Calu3 (cell line): ENCODE measurements at regions not wholly inside any gene's neighbourhood (a gene's known extent, or its start where the extent isn't known, plus 50 kb on each side); places are given as distances from the start of the nearest gene placed in this dataset.

Experiments used
- BruUV-seq: library from RNA; stranded (reverse); fragments of 400-500 nt; replicated peaks from 2 replicates; lab custom pipeline; 2021; lab: Mats Ljungman, UMichigan
- CTCF ChIA-PET: fragments of 300-600 bp; sonication (Branson Sonifier 250); formaldehyde crosslinking; loops from one replicate; lab custom pipeline; 2022; ENCODE audit warnings: antibody characterized with exemption; lab: Charles Lee
- DNase-seq: peaks from one replicate; pipeline ENCODE4 v3.0.0; 2022
- H3K27ac Mint-ChIP-seq: one replicate; pipeline ENCODE4 v1.8.0; 2022; ENCODE audit warnings: mixed read lengths; ENCODE audit not compliant: unreplicated experiment
- H3K27me3 Mint-ChIP-seq: one replicate; pipeline ENCODE4 v1.8.0; 2022; ENCODE audit warnings: mixed read lengths; ENCODE audit not compliant: unreplicated experiment
- H3K36me3 Mint-ChIP-seq: one replicate; pipeline ENCODE4 v1.8.0; 2022; ENCODE audit warnings: mild to moderate bottlenecking, moderate library complexity, mixed read lengths; ENCODE audit not compliant: insufficient read depth, unreplicated experiment
- H3K4me1 Mint-ChIP-seq: one replicate; pipeline ENCODE4 v1.8.0; 2022; ENCODE audit warnings: mild to moderate bottlenecking, low read depth, mixed read lengths; ENCODE audit not compliant: unreplicated experiment
- H3K4me3 Mint-ChIP-seq: one replicate; pipeline ENCODE4 v1.8.0; 2022; ENCODE audit warnings: mild to moderate bottlenecking, low read depth, moderate library complexity, mixed read lengths; ENCODE audit not compliant: unreplicated experiment
- H3K9me3 Mint-ChIP-seq: one replicate; pipeline ENCODE4 v1.8.0; 2022; ENCODE audit warnings: low read depth, mixed read lengths; ENCODE audit not compliant: unreplicated experiment
- CTCF ChIP-seq: fragments of 200-600 bp; IDR thresholded peaks from one replicate; pipeline ENCODE4 v1.8.0; 2022; ENCODE audit warnings: antibody characterized with exemption; ENCODE audit not compliant: unreplicated experiment
- intact Hi-C: fragments of 100-400 bp; cut with micrococcal nuclease; formaldehyde crosslinking; loops from one replicate; pipeline ENCODE4 v1.10.0; 2022; ENCODE audit not compliant: unreplicated experiment

GRCh38 chr2:187230088-187230487 is 218.0 kb downstream of the CALCRL start:
- H3K4me1 Mint-ChIP-seq: no peaks in the 10 kb centered on the region
- no peak overlapping the region for H3K4me3 Mint-ChIP-seq
- TF ChIP-seq CTCF: no peak
- H3K9me3 Mint-ChIP-seq: no peaks in the 10 kb centered on the region
- CTCF ChIA-PET: no interaction called here
- H3K36me3 Mint-ChIP-seq: no peaks in the 10 kb centered on the region
- intact Hi-C loops: no loop called here
- no peak overlapping the region for H3K27ac Mint-ChIP-seq
- H3K27me3 Mint-ChIP-seq: no peaks in the 10 kb centered on the region
- BruUV-seq: no TSS peak
- DNase-seq: no peak

- H3K4me3 Mint-ChIP-seq: no peak overlapping the region
- no peak for TF ChIP-seq CTCF
- H3K4me1 Mint-ChIP-seq: no peaks in the 10 kb centered on the region
- no peaks in the 10 kb centered on the region for H3K9me3 Mint-ChIP-seq
- intact Hi-C loops: no loop called here
- H3K27ac Mint-ChIP-seq: no peak overlapping the region
- no peaks in the 10 kb centered on the region for H3K27me3 Mint-ChIP-seq
- no peak for DNase-seq
- CTCF ChIA-PET: interaction anchor here (0.9 kb wide), 1 partner anchor 90 kb away, joined by 3 read pairs; no protein-coding TSS in a partner anchor
- no peaks in the 10 kb centered on the region for H3K36me3 Mint-ChIP-seq
- BruUV-seq: no TSS peak
Measured at GRCh38 chr2:187228986-187229385, 219.1 kb downstream of the CALCRL start.

- no peaks in the 10 kb centered on the region for H3K36me3 Mint-ChIP-seq
- CTCF ChIA-PET: no interaction called here
- no peaks in the 10 kb centered on the region for H3K4me1 Mint-ChIP-seq
- no peaks in the 10 kb centered on the region for H3K27me3 Mint-ChIP-seq
- no peak overlapping the region for H3K27ac Mint-ChIP-seq
- no peak for DNase-seq
- no TSS peak for BruUV-seq
- no peak for TF ChIP-seq CTCF
- intact Hi-C loops: no loop called here
- H3K9me3 Mint-ChIP-seq: peaks cover 8% of the 10 kb centered on the region
- H3K4me3 Mint-ChIP-seq: no peak overlapping the region
Measured at GRCh38 chr2:187224989-187225388, 223.1 kb downstream of the CALCRL start.

- Mint-ChIP-seq H3K27me3 (no peaks in the 10 kb centered on the region), H3K4me3 (no peak overlapping the region), H3K36me3 (no peaks in the 10 kb centered on the region), H3K9me3 (peaks cover 8% of the 10 kb centered on the region), H3K4me1 (no peaks in the 10 kb centered on the region), H3K27ac (no peak overlapping the region)
- intact Hi-C loops: no loop called here
- no peak for TF ChIP-seq CTCF
- no peak for DNase-seq
- CTCF ChIA-PET: no interaction called here
- no TSS peak for BruUV-seq
Measured at GRCh38 chr2:187220071-187220470, 228.0 kb downstream of the CALCRL start.
